ENCODE measurements at regions not wholly inside any gene's neighbourhood (a gene's known extent, or its start where the extent isn't known, plus 50 kb on each side); places are given as distances from the start of the nearest gene placed in this dataset.

DNA sequence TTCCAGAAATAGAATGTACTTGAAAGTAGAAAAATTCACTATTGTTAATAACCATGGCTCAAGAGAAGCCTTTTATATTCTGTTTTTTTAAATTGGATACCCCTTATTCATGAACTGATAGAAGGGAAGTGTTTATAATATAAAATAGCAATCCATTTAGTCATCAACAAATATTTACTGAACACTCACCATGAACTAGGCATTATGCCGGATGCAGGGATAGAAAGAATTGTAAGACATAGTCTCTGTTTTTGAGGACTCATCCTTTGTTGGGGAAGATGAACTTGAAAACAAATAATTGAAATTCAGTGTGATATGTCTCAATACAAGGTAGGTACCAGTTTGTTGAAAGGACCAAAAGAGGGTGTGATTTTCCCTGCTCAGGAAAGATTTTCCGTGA is 160.9 kb upstream of the SATB1 start:
- TF ChIP-seq, protein P1, sequence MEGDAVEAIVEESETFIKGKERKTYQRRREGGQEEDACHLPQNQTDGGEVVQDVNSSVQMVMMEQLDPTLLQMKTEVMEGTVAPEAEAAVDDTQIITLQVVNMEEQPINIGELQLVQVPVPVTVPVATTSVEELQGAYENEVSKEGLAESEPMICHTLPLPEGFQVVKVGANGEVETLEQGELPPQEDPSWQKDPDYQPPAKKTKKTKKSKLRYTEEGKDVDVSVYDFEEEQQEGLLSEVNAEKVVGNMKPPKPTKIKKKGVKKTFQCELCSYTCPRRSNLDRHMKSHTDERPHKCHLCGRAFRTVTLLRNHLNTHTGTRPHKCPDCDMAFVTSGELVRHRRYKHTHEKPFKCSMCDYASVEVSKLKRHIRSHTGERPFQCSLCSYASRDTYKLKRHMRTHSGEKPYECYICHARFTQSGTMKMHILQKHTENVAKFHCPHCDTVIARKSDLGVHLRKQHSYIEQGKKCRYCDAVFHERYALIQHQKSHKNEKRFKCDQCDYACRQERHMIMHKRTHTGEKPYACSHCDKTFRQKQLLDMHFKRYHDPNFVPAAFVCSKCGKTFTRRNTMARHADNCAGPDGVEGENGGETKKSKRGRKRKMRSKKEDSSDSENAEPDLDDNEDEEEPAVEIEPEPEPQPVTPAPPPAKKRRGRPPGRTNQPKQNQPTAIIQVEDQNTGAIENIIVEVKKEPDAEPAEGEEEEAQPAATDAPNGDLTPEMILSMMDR (IDR thresholded peaks at IDR 0.05; ENCODE audit: low read depth, low read length): no peak
- DNase-seq (ENCODE audit: low read depth in 2 of 2): no peak
- H3K4me3 ChIP-seq (replicated peaks in 1 of 2; ENCODE audit: low read depth in 2 of 2, low read length in 2 of 2): no peak overlapping the region

- DNase-seq (ENCODE audit: low read depth in 2 of 2): no peak
- H3K4me3 ChIP-seq (replicated peaks in 1 of 2; ENCODE audit: low read depth in 2 of 2, low read length in 2 of 2): no peak overlapping the region
- TF ChIP-seq, protein P1 (IDR thresholded peaks at IDR 0.05; ENCODE audit: low read depth, low read length): no peak
Measured at GRCh38 chr3:18585004-18585968, 160.1 kb upstream of the SATB1 start.

GRCh38 chr3:18580268-18580667 is 155.1 kb upstream of the SATB1 start:
- no peak for DNase-seq (ENCODE audit: low read depth in 2 of 2)
- TF ChIP-seq, protein P1 (IDR thresholded peaks at IDR 0.05; ENCODE audit: low read depth, low read length): no peak
- H3K4me3 ChIP-seq (replicated peaks in 1 of 2; ENCODE audit: low read depth in 2 of 2, low read length in 2 of 2): no peak overlapping the region

DNA sequence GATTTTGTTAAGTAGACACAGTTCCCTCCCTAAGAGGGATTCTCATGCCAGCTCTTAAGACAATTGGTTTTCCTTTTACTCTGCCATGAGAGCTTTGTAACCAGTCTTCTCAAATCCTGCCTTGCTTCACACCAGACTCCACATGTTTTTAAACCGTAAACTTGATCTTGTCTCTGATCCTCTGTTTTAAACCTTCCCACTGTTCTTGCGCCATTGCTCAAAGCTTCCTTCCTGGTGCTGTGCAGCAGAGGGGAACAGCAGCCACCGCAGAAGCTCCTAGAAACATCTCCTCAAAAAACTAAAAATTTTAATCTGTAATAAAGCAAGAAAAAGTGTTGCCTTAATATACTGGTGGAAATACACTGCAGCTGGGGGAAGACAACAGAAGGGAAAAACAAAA is 154.5 kb upstream of the SATB1 start:
- DNase-seq (ENCODE audit: low read depth in 2 of 2): no peak
- TF ChIP-seq, protein P1 (IDR thresholded peaks at IDR 0.05; ENCODE audit: low read depth, low read length): no peak
- no peak overlapping the region for H3K4me3 ChIP-seq (replicated peaks in 1 of 2; ENCODE audit: low read depth in 2 of 2, low read length in 2 of 2)

- peak in 1 of 2 donors; percentile 40 for DNase-seq (ENCODE audit: low read depth in 2 of 2)
- TF ChIP-seq, protein P1 (IDR thresholded peaks at IDR 0.05; ENCODE audit: low read depth, low read length): no peak
- H3K4me3 ChIP-seq (replicated peaks in 1 of 2; ENCODE audit: low read depth in 2 of 2, low read length in 2 of 2): no peak overlapping the region
Measured at GRCh38 chr3:18575573-18575972, 150.4 kb upstream of the SATB1 start.

DNA sequence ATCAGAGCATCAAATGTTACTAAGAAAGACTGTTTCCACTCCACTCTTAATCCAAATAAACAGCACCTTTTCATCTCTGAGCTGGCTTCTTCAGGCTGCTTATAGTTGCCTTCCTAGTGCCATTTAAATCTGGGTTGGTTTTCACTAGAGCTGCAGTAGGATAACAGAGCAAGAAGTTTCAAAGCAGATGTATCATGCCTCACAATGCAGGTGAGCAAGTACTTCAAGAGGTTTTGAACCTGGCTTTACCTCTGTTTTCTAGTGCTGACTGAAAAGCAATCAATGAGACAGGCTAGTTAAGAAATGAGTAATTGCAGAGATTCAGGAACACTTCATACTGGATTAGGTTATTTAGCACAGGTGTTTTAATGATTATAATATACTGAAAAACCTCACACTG is 147.7 kb upstream of the SATB1 start:
- no peak for DNase-seq (ENCODE audit: low read depth in 2 of 2)
- TF ChIP-seq, protein P1 (IDR thresholded peaks at IDR 0.05; ENCODE audit: low read depth, low read length): no peak

More for the DNA sequence above, 147.7 kb upstream of the SATB1 start:
- H3K4me3 ChIP-seq (replicated peaks in 1 of 2; ENCODE audit: low read depth in 2 of 2, low read length in 2 of 2): no peak overlapping the region
